Neuronal stem cell (in vitro differentiated cells): ENCODE measurements at regions not wholly inside any gene's neighbourhood (a gene's known extent, or its start where the extent isn't known, plus 50 kb on each side); places are given as distances from the start of the nearest gene placed in this dataset.
"Not testable (repeated sequence)": the region's sequence is repeated elsewhere in the genome, so short reads cannot be mapped to it uniquely, and the experiment has no call there.

Source experiments
- DNase-seq: peaks from one replicate; pipeline ENCODE4 v3.0.0-alpha.2; 2013; ENCODE audit warnings: low spot score
- H2AFZ ChIP-seq: one replicate; pipeline ENCODE4 v1.6.1; 2013; ENCODE audit warnings: mild to moderate bottlenecking, low read length, inconsistent platforms
- H2AK5ac ChIP-seq: 2 replicates; pipeline ENCODE4 v1.6.1; 2013; ENCODE audit warnings: low read depth, mild to moderate bottlenecking, inconsistent platforms, low read length, moderate library complexity, mixed read lengths
- H2BK120ac ChIP-seq: 2 replicates; pipeline ENCODE4 v1.6.1; 2013; ENCODE audit warnings: low read depth, mild to moderate bottlenecking, inconsistent platforms, low read length, moderate library complexity, mixed read lengths
- H2BK12ac ChIP-seq: one replicate; pipeline ENCODE4 v1.6.1; 2013; ENCODE audit warnings: low read length, inconsistent platforms
- H2BK15ac ChIP-seq: 2 replicates; pipeline ENCODE4 v1.6.1; 2013; ENCODE audit warnings: mild to moderate bottlenecking, low read length, inconsistent platforms, mixed read lengths
- H2BK5ac ChIP-seq: one replicate; pipeline ENCODE4 v1.6.1; 2013; ENCODE audit warnings: inconsistent platforms, mild to moderate bottlenecking, low read length, moderate library complexity
- H3K14ac ChIP-seq: one replicate; pipeline ENCODE4 v1.6.1; 2013; ENCODE audit warnings: low read length, inconsistent platforms
- H3K18ac ChIP-seq: 2 replicates; pipeline ENCODE4 v1.6.1; 2013; ENCODE audit warnings: low read length, inconsistent platforms
- H3K23ac ChIP-seq: 2 replicates; pipeline ENCODE4 v1.6.1; 2013; ENCODE audit warnings: low read depth, mild to moderate bottlenecking, mixed read lengths, low read length, inconsistent platforms; ENCODE audit not compliant: poor library complexity
- H3K27ac ChIP-seq: replicated peaks from 3 replicates; pipeline ENCODE4 v1.5.1; 2013; ENCODE audit warnings: low read length, inconsistent platforms
- H3K27me3 ChIP-seq, 3 experiments: 2 replicates each; pipeline ENCODE4 v1.6.1; 2013; ENCODE audit warnings: low read length in 3 of 3, mild to moderate bottlenecking in 2 of 3, inconsistent platforms in 1 of 3, low read depth in 1 of 3, mixed read lengths in 1 of 3, moderate library complexity in 1 of 3; ENCODE audit not compliant: control insufficient read depth in 3 of 3, insufficient read depth in 3 of 3
- H3K36me3 ChIP-seq, 2 donors: replicated peaks in 1 of 2; 2 replicates each; pipeline ENCODE4 v1.6.1; 2013; ENCODE audit warnings: low read length in 2 of 2; ENCODE audit not compliant: control insufficient read depth in 2 of 2, insufficient read depth in 2 of 2
- H3K4ac ChIP-seq: 2 replicates; pipeline ENCODE4 v1.6.1; 2013; ENCODE audit warnings: inconsistent platforms, mild to moderate bottlenecking, low read length, moderate library complexity
- H3K4me1 ChIP-seq, 2 donors: 1 replicate in 1 of 2; 2 replicates in 1 of 2; pipeline ENCODE4 v1.6.1; 2013; ENCODE audit warnings: low read length in 2 of 2, low read depth in 1 of 2; ENCODE audit not compliant: control insufficient read depth in 2 of 2, insufficient read depth in 1 of 2
- H3K4me2 ChIP-seq: one replicate; pipeline ENCODE4 v1.6.1; 2013; ENCODE audit warnings: mild to moderate bottlenecking, low read length, inconsistent platforms; ENCODE audit not compliant: insufficient read depth, poor library complexity, severe bottlenecking
- H3K4me3 ChIP-seq, 2 donors: 2 replicates each; pipeline ENCODE4 v1.5.1; 2013; ENCODE audit warnings: low read length in 2 of 2, mild to moderate bottlenecking in 2 of 2, inconsistent platforms in 1 of 2, moderate library complexity in 1 of 2
- H3K79me1 ChIP-seq: one replicate; pipeline ENCODE4 v1.6.1; 2013; ENCODE audit warnings: low read depth, mild to moderate bottlenecking, inconsistent platforms, low read length, moderate library complexity
- H3K9ac ChIP-seq: one replicate; pipeline ENCODE4 v1.6.1; 2013; ENCODE audit warnings: mild to moderate bottlenecking, low read depth, low read length, inconsistent platforms; ENCODE audit not compliant: poor library complexity
- H3K9me3 ChIP-seq, 2 donors: replicated peaks in 1 of 2; 2 replicates each; pipeline versions ENCODE3 to v1.6.1; 2013; ENCODE audit warnings: low read length in 2 of 2, mild to moderate bottlenecking in 2 of 2, inconsistent platforms in 1 of 2, low read depth in 1 of 2, mixed read lengths in 1 of 2, moderate library complexity in 1 of 2; ENCODE audit not compliant: control insufficient read depth in 2 of 2, insufficient read depth in 1 of 2
- H4K8ac ChIP-seq: one replicate; pipeline ENCODE4 v1.6.1; 2013; ENCODE audit warnings: low read depth, mild to moderate bottlenecking, inconsistent platforms, low read length, moderate library complexity
- H4K91ac ChIP-seq: one replicate; pipeline ENCODE4 v1.6.1; 2013; ENCODE audit warnings: low read length, low read depth, mild to moderate bottlenecking, inconsistent platforms; ENCODE audit not compliant: poor library complexity
- WGBS, 2 donors: extraction: QIAGEN DNeasy Blood & Tissue Kit; methylation state at CpG; one replicate each; pipeline ENCODE4 v1.1.7; 2013; ENCODE audit warnings: missing lambda C conversion rate in 2 of 2, mixed read lengths in 1 of 2; ENCODE audit not compliant: insufficient read length in 2 of 2, insufficient replicate concordance in 1 of 2; ENCODE audit errors: extremely low coverage in 2 of 2; 5-methylcytosine and 5-hydroxymethylcytosine counted together

DNA sequence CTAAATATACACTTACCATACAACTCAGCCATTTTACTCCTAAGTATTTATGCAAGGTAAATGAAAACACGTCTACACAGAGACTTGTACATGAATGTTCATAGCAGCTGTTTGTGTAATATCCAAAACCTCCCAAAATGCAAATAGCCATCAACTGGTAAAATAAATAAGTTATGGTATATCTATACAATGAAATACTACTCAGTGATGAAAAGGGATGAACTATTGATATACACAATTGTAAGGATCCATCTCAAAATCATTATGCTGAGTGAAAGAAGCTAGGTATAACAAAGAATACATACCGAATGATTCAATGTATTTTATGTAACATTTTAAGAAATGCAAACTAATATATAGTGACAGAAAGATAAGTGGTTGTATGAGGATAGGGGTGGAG lies 149.8 kb upstream of the TNFSF11 start:
- H4K8ac ChIP-seq, result no peak overlapping the region
- H2BK12ac ChIP-seq, result no peak overlapping the region
- H3K27me3 ChIP-seq, result no peaks in the 10 kb centered on the region
- no peak overlapping the region for H3K14ac ChIP-seq
- H3K4ac ChIP-seq, result no peak overlapping the region
- H3K4me3 ChIP-seq, result no peak overlapping the region
- H3K18ac ChIP-seq, result no peak overlapping the region
- H3K79me1 ChIP-seq, result no peaks in the 10 kb centered on the region
- no peaks in the 10 kb centered on the region for H3K4me1 ChIP-seq
- no peak overlapping the region for H2BK15ac ChIP-seq
- H3K4me2 ChIP-seq, result no peak overlapping the region
- no peak for DNase-seq
- H3K23ac ChIP-seq, result no peak overlapping the region
- no peak overlapping the region for H2AFZ ChIP-seq
- no peak overlapping the region for H3K27ac ChIP-seq
- H3K9ac ChIP-seq, result no peak overlapping the region
- no CpG with 5 or more reads among the region's 2 CpGs for WGBS, 2 donors
- no peaks in the 10 kb centered on the region for H3K36me3 ChIP-seq
- H3K9me3 ChIP-seq, result peaks cover 0 to 3% of the 10 kb centered on the region in 2 donors
- H2BK120ac ChIP-seq, result no peak overlapping the region
- no peak overlapping the region for H2AK5ac ChIP-seq
- H2BK5ac ChIP-seq, result no peak overlapping the region
- no peak overlapping the region for H4K91ac ChIP-seq

DNA sequence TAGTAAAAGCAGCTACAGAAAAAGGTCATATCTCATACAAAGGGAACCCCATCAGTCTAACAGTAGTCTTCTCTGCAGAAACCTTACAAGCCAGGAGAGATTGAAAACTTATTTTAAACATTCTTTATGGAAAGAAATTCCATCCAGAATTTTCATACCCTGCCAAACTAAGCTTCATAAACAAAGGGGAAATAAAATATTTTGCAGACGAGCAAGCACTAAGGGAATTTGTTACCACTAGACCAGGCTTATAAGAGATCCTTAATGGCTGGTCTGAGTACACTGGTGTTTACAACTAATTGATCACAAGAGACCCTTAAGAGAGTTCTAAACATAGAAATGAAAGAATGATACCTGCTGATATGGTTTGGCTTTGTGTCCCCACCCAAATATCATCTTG lies 128.6 kb upstream of the TNFSF11 start:
- Histone ChIP-seq H3K27me3 (no peaks in the 10 kb centered on the region), H4K8ac (no peak overlapping the region), H3K18ac (no peak overlapping the region), H3K9me3 (peaks cover 0 to 5% of the 10 kb centered on the region in 2 donors), H2BK120ac (no peak overlapping the region), H3K79me1 (no peaks in the 10 kb centered on the region), H3K4me2 (no peak overlapping the region), H3K4ac (no peak overlapping the region), H3K14ac (no peak overlapping the region), H3K4me3 (no peak overlapping the region), H3K4me1 (no peaks in the 10 kb centered on the region), H4K91ac (no peak overlapping the region), H2BK5ac (no peak overlapping the region), H2BK15ac (no peak overlapping the region), H3K36me3 (no peaks in the 10 kb centered on the region), H3K27ac (no peak overlapping the region), H2AFZ (no peak overlapping the region), H3K23ac (no peak overlapping the region), H3K9ac (no peak overlapping the region), H2AK5ac (no peak overlapping the region), H2BK12ac (no peak overlapping the region)
- DNase-seq, result no peak
- WGBS, 2 donors, result no CpG with 5 or more reads among the region's 1 CpG

DNA sequence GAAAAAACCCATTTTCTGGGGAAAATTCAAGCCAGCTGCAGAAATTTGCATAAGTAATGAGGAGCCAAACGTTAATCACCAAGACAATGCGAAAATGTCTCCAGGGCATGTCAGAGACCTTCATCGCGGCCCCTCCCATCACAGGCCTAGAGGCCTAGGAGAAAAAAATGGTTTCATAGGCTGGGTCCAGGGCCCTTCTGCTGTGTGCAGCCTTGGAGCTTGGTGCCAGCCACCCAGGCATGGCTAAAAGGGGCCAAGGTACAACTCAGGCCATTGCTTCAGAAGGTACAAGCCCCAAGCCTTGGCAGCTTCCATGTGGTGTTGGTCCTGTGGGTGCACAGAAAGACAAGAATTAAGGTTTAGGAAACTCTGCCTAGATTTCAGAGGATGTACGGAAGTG lies 127.4 kb upstream of the TNFSF11 start:
- not testable (repeated sequence) for H2BK5ac ChIP-seq, H3K27ac ChIP-seq
- WGBS, 2 donors, result no CpG with 5 or more reads among the region's 5 CpGs

DNA sequence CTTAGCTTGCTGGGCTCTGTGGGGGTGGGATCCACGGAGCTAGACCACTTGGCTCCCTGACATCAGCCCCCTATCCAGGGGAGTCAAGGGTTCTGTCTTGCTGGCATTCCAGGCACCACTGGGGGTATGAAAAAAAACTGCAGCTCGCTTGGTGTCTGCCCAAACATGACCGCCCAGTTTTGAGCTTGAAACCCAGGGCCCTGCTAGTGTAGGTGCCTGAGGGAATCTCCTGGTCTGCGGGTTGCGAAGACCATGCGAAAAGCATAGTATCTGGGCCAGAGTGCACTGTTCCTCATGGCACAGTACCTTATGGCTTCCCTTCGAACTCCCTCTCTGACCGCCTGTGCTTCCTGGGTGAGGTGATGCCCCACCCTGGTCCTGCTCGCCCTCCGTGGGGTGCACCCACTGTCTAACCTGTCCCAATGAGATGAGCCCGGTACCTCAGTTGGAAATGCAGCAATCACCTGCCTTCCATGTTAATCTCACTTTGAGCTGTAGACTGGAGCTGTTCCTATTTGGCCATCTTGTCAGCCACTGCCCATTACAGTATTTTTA lies 120.8 kb upstream of the TNFSF11 start:
- Histone ChIP-seq H3K79me1 (no peaks in the 10 kb centered on the region), H4K8ac (no peak overlapping the region), H3K27me3 (no peaks in the 10 kb centered on the region), H3K27ac (no peak overlapping the region), H4K91ac (no peak overlapping the region), H2BK5ac (no peak overlapping the region), H3K4me2 (no peak overlapping the region), H3K18ac (no peak overlapping the region), H3K4me1 (no peaks in the 10 kb centered on the region), H3K36me3 (no peaks in the 10 kb centered on the region), H3K4ac (no peak overlapping the region), H2AK5ac (no peak overlapping the region), H3K4me3 (no peak overlapping the region), H2BK12ac (no peak overlapping the region), H2BK15ac (no peak overlapping the region), H3K9me3 (no peaks in the 10 kb centered on the region), H3K23ac (no peak overlapping the region), H2BK120ac (no peak overlapping the region), H3K9ac (no peak overlapping the region), H2AFZ (no peak overlapping the region), H3K14ac (no peak overlapping the region)
- no CpG with 5 or more reads among the region's 11 CpGs for WGBS, 2 donors
- no peak for DNase-seq

More for the DNA sequence above, 127.4 kb upstream of the TNFSF11 start:
- not testable (repeated sequence) for H3K27me3 ChIP-seq, H3K4me2 ChIP-seq, H4K8ac ChIP-seq, H3K23ac ChIP-seq, H4K91ac ChIP-seq, H3K79me1 ChIP-seq, H2BK12ac ChIP-seq, H3K18ac ChIP-seq, H2AK5ac ChIP-seq, H2AFZ ChIP-seq, H3K4me3 ChIP-seq, H3K4me1 ChIP-seq, H2BK120ac ChIP-seq, DNase-seq, H3K9me3 ChIP-seq, H3K36me3 ChIP-seq, H2BK15ac ChIP-seq, H3K4ac ChIP-seq, H3K14ac ChIP-seq, H3K9ac ChIP-seq
